SJCRH30 (cell line): ENCODE measurements at regions not wholly inside any gene's neighbourhood (a gene's known extent, or its start where the extent isn't known, plus 50 kb on each side); places are given as distances from the start of the nearest gene placed in this dataset.
"Not testable (repeated sequence)": the region's sequence is repeated elsewhere in the genome, so short reads cannot be mapped to it uniquely, and the experiment has no call there.

ENCODE experiments used
- DNase-seq, 2 experiments: peaks; one replicate each; pipeline ENCODE4 v3.0.0-alpha.2; 2015 to 2020
- H3K27ac ChIP-seq: fragments of 250-450 bp; sonication (Bioruptor Pico); 2 replicates; pipeline ENCODE4 v1.5.1; 2020; ENCODE audit warnings: mild to moderate bottlenecking, moderate library complexity
- H3K27me3 ChIP-seq: fragments of 250-450 bp; sonication (Bioruptor Pico); 2 replicates; pipeline ENCODE4 v1.5.1; 2020; ENCODE audit warnings: mild to moderate bottlenecking, moderate library complexity
- H3K36me3 ChIP-seq: fragments of 250-450 bp; sonication (Bioruptor Pico); 2 replicates; pipeline ENCODE4 v1.5.1; 2020; ENCODE audit warnings: mild to moderate bottlenecking, moderate library complexity
- H3K4me1 ChIP-seq: fragments of 250-450 bp; sonication (Bioruptor Pico); 2 replicates; pipeline ENCODE4 v1.5.1; 2020; ENCODE audit warnings: mild to moderate bottlenecking, moderate library complexity
- H3K4me3 ChIP-seq: fragments of 250-450 bp; sonication (Bioruptor Pico); 2 replicates; pipeline ENCODE4 v1.5.1; 2020; ENCODE audit warnings: mild to moderate bottlenecking, moderate library complexity
- H3K9me3 ChIP-seq: fragments of 250-450 bp; sonication (Bioruptor Pico); replicated peaks from 2 replicates; pipeline ENCODE4 v1.5.1; 2020; ENCODE audit warnings: mild to moderate bottlenecking, moderate library complexity

- DNase-seq, H3K36me3 ChIP-seq, H3K27me3 ChIP-seq, H3K4me3 ChIP-seq, H3K27ac ChIP-seq, H3K4me1 ChIP-seq, H3K9me3 ChIP-seq: not testable (repeated sequence)
Observed at GRCh38 chr2:122038816-122039215, 283.4 kb downstream of the TSN start.

- H3K27me3 ChIP-seq: no peaks in the 10 kb centered on the region
- no peak overlapping the region for H3K27ac ChIP-seq
- no peak overlapping the region for H3K4me3 ChIP-seq
- DNase-seq: no peak
- H3K9me3 ChIP-seq: no peaks in the 10 kb centered on the region
- H3K36me3 ChIP-seq: no peaks in the 10 kb centered on the region
- no peaks in the 10 kb centered on the region for H3K4me1 ChIP-seq
Observed at GRCh38 chr2:122041455-122041854, 286.0 kb downstream of the TSN start.

DNA sequence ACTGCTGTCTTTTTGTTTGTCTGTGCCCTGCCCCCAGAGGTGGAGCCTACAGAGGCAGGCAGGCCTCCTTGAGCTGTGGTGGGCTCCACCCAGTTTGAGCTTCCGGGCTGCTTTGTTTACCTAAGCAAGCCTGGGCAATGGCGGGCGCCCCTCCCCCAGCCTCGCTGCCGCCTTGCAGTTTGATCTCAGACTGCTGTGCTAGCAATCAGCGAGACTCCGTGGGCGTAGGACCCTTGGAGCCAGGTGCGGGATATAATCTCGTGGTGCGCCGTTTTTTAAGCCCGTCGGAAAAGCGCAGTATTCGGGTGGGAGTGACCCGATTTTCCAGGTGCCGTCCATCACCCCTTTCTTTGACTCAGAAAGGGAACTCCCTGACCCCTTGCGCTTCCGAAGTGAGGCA lies 296.2 kb downstream of the TSN start:
- H3K27ac ChIP-seq, H3K4me1 ChIP-seq, H3K36me3 ChIP-seq, H3K4me3 ChIP-seq, DNase-seq, H3K27me3 ChIP-seq, H3K9me3 ChIP-seq: not testable (repeated sequence)

GRCh38 chr2:122055521-122055931 lies 300.1 kb downstream of the TSN start:
- DNase-seq: no peak
- Histone ChIP-seq H3K4me3 (no peak overlapping the region), H3K27ac (no peak overlapping the region), H3K36me3 (no peaks in the 10 kb centered on the region), H3K4me1 (no peaks in the 10 kb centered on the region), H3K9me3 (no peaks in the 10 kb centered on the region), H3K27me3 (no peaks in the 10 kb centered on the region)

DNA sequence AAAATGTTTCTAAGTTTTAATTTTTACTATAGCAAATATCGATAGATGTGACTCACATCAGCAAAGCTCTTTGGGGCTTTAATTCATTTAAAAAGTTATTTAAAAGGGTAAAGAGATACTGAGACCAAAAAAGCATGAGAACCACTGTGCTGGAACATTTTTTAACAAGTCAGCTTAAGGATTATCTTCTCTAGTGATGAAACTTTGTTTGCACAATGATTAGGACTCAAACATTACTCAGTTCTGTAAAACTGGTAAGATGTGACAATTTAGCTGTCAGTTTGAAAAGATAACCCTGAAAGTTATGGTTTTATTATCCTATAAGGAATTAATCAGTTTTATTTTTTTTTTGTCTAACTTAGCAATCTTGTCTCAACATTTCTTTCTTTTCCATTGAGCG lies 301.4 kb downstream of the TSN start:
- no peaks in the 10 kb centered on the region for H3K9me3 ChIP-seq
- no peaks in the 10 kb centered on the region for H3K4me1 ChIP-seq
- H3K36me3 ChIP-seq: no peaks in the 10 kb centered on the region
- no peak for DNase-seq
- no peak overlapping the region for H3K27ac ChIP-seq
- no peaks in the 10 kb centered on the region for H3K27me3 ChIP-seq
- H3K4me3 ChIP-seq: no peak overlapping the region

DNA sequence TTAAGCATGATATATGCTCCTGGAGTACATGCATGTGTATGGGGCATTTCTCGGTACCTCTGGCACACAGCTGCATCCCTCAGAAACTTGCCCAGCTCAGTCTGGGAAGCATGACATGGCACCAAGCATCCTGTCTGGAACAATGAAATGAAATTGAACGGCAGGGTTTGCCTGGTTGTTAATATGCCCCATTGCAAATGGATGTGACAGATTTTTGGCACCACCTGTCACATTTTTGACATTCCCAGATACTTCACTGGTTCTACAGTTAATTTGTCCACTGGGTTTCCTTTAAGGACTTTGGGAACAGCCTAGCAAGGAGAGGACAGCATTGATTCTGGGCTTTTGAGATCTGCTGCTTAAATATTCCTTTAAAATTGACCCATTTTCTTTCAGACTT lies 305.8 kb downstream of the TSN start:
- Histone ChIP-seq H3K4me1 (no peaks in the 10 kb centered on the region), H3K36me3 (no peaks in the 10 kb centered on the region), H3K27me3 (no peaks in the 10 kb centered on the region), H3K4me3 (no peak overlapping the region), H3K9me3 (no peaks in the 10 kb centered on the region), H3K27ac (no peak overlapping the region)
- no peak for DNase-seq

DNA sequence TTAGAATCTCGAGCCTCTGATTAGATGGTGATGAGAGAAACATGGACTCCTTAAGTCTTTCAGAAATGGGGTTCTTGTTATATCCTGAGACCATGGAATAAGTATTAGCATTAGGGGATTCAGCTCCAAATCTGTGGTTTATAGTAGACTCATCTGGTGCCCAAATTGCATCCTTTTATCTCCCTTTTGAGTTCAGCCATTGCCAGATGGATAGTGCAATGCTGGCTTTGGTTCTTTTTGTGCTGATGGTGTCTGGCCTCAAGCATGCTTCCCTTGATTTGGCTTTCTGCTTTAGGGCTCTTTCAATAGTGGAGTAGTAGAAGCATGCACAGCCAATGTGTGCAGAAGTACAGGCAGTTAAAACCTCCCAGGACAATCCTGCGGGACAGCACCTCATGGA lies 306.4 kb downstream of the TSN start:
- Histone ChIP-seq H3K36me3 (no peaks in the 10 kb centered on the region), H3K9me3 (no peaks in the 10 kb centered on the region)
- no peak for DNase-seq

GRCh38 chr2:122062506-122062905 lies 307.1 kb downstream of the TSN start:
- no peaks in the 10 kb centered on the region for H3K9me3 ChIP-seq
- no peaks in the 10 kb centered on the region for H3K36me3 ChIP-seq
- H3K4me1 ChIP-seq: no peaks in the 10 kb centered on the region
- no peak overlapping the region for H3K4me3 ChIP-seq
- DNase-seq: no peak
- H3K27me3 ChIP-seq: no peaks in the 10 kb centered on the region
- H3K27ac ChIP-seq: no peak overlapping the region

More for the DNA sequence above, 306.4 kb downstream of the TSN start:
- no peaks in the 10 kb centered on the region for H3K27me3 ChIP-seq
- H3K4me1 ChIP-seq: no peaks in the 10 kb centered on the region
- no peak overlapping the region for H3K27ac ChIP-seq
- no peak overlapping the region for H3K4me3 ChIP-seq

DNA sequence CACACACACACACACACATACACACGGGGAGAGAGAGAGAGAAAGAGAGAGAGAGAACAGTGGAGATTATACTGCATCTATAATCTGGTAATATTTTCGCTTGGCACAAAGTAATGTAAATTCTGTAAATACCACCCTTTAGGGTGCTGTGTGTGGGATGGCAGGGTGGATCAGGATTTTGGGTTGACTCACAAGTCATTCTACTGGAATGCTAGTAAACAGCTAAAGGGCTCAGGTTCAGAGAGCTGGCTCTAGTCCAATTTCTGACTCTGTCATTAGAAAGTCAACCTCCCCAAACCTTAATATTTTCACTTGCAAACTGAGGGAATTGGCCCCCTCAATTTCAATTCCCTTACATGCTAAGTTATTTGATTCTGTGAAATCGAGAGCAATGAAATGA lies 308.3 kb downstream of the TSN start:
- Histone ChIP-seq H3K4me1 (no peaks in the 10 kb centered on the region), H3K4me3 (no peak overlapping the region), H3K27me3 (0 out of 2 replicates have a peak, but pooled peaks cover 3% of the 10 kb centered on the region), H3K27ac (no peak overlapping the region), H3K36me3 (no peaks in the 10 kb centered on the region), H3K9me3 (no peaks in the 10 kb centered on the region)
- DNase-seq: no peak

- no peak for DNase-seq
- H3K4me1 ChIP-seq: no peaks in the 10 kb centered on the region
- no peak overlapping the region for H3K4me3 ChIP-seq
- H3K36me3 ChIP-seq: no peaks in the 10 kb centered on the region
- H3K27ac ChIP-seq: no peak overlapping the region
- H3K27me3 ChIP-seq: 0 out of 2 replicates have a peak, but pooled peaks cover 3% of the 10 kb centered on the region
- H3K9me3 ChIP-seq: no peaks in the 10 kb centered on the region
Observed at GRCh38 chr2:122070241-122070731, 314.8 kb downstream of the TSN start.

DNA sequence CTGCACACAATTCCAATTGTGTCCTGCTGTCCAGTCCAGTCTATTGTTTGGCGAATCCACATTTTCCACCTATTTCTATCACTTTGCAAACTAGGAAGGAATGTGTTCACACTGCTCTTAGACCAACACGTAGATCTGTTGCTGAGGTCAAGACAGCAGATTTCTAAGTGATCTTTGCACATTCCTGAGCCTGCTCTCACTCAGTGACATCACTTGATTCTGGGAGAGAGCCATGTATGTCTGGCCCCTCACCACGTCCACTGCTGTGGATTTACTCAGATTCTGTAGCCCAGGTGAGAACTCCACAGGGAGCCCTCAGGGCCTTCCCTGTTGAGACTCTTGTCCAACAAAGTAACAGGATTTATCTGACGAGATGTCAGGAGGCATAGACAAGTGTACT lies 317.2 kb downstream of the TSN start:
- DNase-seq: no peak
- H3K9me3 ChIP-seq: no peaks in the 10 kb centered on the region
- H3K27ac ChIP-seq: no peak overlapping the region
- H3K27me3 ChIP-seq: 0 out of 2 replicates have a peak, but pooled peaks cover 3% of the 10 kb centered on the region
- H3K4me1 ChIP-seq: no peaks in the 10 kb centered on the region
- no peak overlapping the region for H3K4me3 ChIP-seq
- no peaks in the 10 kb centered on the region for H3K36me3 ChIP-seq

DNA sequence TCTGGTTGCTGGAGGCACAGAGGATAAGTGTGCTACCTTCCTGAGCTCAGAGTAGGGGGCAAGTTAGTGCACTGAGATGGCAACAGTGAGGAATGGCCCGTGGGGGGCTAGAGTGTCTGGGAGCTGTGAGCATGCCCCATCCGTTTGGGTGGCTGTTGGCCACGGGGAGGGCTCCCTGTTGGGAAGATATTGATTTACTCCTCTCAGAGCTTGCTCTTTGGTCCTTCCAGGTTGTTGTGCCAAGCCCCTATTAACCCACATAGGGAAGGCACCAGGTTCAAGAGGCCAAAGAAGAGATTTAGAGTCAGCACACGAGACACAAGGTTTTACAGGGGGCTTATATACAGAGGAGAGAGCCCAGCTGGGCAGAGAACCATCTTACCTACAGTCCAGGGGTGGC lies 318.8 kb downstream of the TSN start:
- DNase-seq: no peak
- no peaks in the 10 kb centered on the region for H3K36me3 ChIP-seq
- no peaks in the 10 kb centered on the region for H3K9me3 ChIP-seq
- H3K4me1 ChIP-seq: no peaks in the 10 kb centered on the region
- no peak overlapping the region for H3K27ac ChIP-seq
- H3K27me3 ChIP-seq: no peaks in the 10 kb centered on the region
- H3K4me3 ChIP-seq: no peak overlapping the region

DNA sequence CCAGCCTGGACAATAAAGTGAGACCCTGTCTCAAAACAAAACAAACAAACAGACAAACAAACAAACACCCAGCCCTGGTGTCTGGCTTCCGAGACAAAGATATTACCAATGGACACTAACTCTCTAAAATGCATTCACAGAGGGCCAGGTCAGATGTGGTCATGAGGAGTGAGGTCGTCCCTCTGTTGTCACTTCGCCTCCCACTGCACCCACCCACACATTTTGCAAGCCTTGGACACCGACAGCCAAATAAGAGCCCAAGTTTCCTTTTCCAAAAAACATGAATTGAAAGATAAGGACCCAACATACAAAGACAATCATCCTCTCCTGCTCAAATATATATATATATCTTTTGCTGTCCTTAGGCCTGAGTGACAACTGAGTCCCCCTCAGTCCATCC lies 319.9 kb downstream of the TSN start:
- no peaks in the 10 kb centered on the region for H3K36me3 ChIP-seq
- no peak for DNase-seq
- H3K9me3 ChIP-seq: no peaks in the 10 kb centered on the region
- H3K27ac ChIP-seq: no peak overlapping the region
- no peak overlapping the region for H3K4me3 ChIP-seq
- H3K27me3 ChIP-seq: no peaks in the 10 kb centered on the region
- H3K4me1 ChIP-seq: no peaks in the 10 kb centered on the region

DNA sequence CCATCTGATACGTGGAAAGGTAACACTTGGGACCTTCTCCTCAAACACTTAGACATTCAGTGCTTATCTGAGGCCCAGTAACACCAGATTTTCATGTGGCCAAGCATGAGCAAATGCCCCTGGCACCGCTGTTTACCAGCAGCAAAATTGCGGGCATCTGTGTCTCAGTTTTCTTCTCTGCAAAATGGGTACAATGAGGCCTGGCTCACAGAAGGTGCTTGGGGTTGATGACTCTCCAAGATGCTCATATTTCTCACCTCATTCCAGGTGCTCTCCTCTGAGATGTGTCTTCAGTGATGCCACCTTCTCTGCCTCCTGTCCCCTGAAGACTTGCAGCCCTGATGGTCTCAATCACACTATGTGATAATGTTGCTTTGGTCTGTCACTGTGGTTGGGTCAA lies 321.7 kb downstream of the TSN start:
- DNase-seq: no peak
- H3K36me3 ChIP-seq: no peaks in the 10 kb centered on the region
- no peaks in the 10 kb centered on the region for H3K27me3 ChIP-seq
- no peak overlapping the region for H3K27ac ChIP-seq
- H3K4me1 ChIP-seq: no peaks in the 10 kb centered on the region
- no peak overlapping the region for H3K4me3 ChIP-seq
- no peaks in the 10 kb centered on the region for H3K9me3 ChIP-seq

DNA sequence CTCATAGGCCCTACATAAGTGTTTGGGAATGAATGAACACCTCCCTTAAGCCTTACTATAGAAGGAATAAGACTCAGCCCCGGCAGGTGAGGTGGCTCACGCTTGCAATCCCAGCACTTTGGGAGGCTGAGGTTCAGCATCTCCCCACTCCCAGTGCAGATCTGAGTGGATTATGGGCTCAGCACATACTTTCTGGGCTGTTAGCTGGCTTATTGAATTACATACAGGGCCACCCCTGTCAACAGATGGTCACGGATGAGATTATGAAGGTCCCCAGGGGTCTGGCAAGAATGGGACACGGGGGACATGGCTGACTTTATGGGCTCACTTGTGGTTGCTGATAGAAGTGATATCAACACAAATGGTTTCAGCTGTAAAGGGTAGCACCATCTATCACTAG lies 322.3 kb downstream of the TSN start:
- DNase-seq: peak; percentile 14 to 37
- H3K4me1 ChIP-seq: no peaks in the 10 kb centered on the region
- no peaks in the 10 kb centered on the region for H3K9me3 ChIP-seq
- no peaks in the 10 kb centered on the region for H3K27me3 ChIP-seq
- no peaks in the 10 kb centered on the region for H3K36me3 ChIP-seq
- H3K27ac ChIP-seq: no peak overlapping the region
- no peak overlapping the region for H3K4me3 ChIP-seq

DNA sequence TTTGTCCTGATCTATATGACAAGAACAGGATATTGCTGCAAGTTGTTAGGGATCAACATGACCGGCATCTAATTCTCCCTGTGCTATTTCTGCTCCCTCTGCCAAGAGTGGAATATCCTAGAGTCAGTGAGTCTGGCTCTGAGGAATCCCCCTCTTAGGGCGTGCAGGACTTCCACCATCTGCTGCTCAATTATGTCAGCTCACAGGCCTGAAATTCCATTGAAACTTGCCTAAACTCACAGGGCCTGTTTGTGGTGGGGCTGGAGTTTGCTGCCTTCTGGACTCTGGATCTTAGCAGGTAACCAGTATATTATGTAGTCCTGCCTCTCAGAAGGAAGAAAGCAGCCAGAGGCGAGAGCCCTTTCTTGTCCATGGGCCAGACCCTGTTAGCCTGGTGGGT lies 323.0 kb downstream of the TSN start:
- H3K36me3 ChIP-seq: no peaks in the 10 kb centered on the region
- peak; percentile 8 to 17 for DNase-seq
- no peaks in the 10 kb centered on the region for H3K4me1 ChIP-seq
- H3K27ac ChIP-seq: no peak overlapping the region
- H3K9me3 ChIP-seq: no peaks in the 10 kb centered on the region
- no peaks in the 10 kb centered on the region for H3K27me3 ChIP-seq
- no peak overlapping the region for H3K4me3 ChIP-seq

GRCh38 chr2:122079844-122080243 lies 324.4 kb downstream of the TSN start:
- H3K27ac ChIP-seq: no peak overlapping the region
- H3K4me1 ChIP-seq: no peaks in the 10 kb centered on the region
- no peaks in the 10 kb centered on the region for H3K9me3 ChIP-seq
- H3K27me3 ChIP-seq: no peaks in the 10 kb centered on the region
- H3K36me3 ChIP-seq: no peaks in the 10 kb centered on the region
- no peak for DNase-seq
- H3K4me3 ChIP-seq: no peak overlapping the region
